OCI-LY3 (cell line): ENCODE measurements at regions not wholly inside any gene's neighbourhood (a gene's known extent, or its start where the extent isn't known, plus 50 kb on each side); places are given as distances from the start of the nearest gene placed in this dataset.

Source experiments
- EZH2phosphoT487 ChIP-seq: fragments of 200-600 bp; shearing (Covaris generic); IDR thresholded peaks from 2 replicates; pipeline ENCODE4 v1.6.1; 2018; ENCODE audit warnings: antibody characterized with exemption, mixed run types, low read depth
- TF ChIP-seq, protein P1 (sequence below): fragments of 200-600, 300-600 bp; sonication (generic); IDR thresholded peaks from 2 replicates; pipeline ENCODE4 v1.5.1; 2014; ENCODE audit warnings: antibody characterized with exemption, low read length, low read depth

DNA sequence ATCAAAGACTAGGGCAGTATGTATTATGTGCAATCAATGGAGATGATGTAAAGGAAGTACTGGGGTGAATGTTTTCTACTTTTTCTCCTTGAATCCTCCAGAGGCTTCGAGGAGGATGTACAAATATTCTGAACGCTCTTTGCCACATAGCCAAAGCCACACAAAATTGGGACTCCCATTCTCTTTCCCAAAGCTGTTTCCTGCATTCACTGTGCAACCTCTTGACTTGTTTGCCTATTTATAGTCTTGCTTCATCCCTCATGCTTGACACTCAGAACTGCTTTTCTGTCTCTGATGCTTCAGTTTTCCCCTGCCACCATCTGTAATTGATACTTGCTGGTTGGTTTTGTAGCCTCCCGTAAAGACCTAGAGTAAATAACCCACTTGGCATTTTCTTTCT, 208.2 kb upstream of the RBMS1 start:
- TF ChIP-seq, protein P1, sequence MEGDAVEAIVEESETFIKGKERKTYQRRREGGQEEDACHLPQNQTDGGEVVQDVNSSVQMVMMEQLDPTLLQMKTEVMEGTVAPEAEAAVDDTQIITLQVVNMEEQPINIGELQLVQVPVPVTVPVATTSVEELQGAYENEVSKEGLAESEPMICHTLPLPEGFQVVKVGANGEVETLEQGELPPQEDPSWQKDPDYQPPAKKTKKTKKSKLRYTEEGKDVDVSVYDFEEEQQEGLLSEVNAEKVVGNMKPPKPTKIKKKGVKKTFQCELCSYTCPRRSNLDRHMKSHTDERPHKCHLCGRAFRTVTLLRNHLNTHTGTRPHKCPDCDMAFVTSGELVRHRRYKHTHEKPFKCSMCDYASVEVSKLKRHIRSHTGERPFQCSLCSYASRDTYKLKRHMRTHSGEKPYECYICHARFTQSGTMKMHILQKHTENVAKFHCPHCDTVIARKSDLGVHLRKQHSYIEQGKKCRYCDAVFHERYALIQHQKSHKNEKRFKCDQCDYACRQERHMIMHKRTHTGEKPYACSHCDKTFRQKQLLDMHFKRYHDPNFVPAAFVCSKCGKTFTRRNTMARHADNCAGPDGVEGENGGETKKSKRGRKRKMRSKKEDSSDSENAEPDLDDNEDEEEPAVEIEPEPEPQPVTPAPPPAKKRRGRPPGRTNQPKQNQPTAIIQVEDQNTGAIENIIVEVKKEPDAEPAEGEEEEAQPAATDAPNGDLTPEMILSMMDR = no peak
- no peak for TF ChIP-seq EZH2phosphoT487
